WTC11 (cell line): ENCODE measurements at regions not wholly inside any gene's neighbourhood (a gene's known extent, or its start where the extent isn't known, plus 50 kb on each side); places are given as distances from the start of the nearest gene placed in this dataset.

Source experiments
- ATAC-seq: fragments of 200-7000 bp; cut with Tn5 transposase; 2 replicates; pipeline ENCODE4 v1.10.0; 2021; ENCODE audit warnings: mild to moderate bottlenecking, moderate library complexity
- CTCF ChIA-PET: fragments of 300-600 bp; sonication (Branson Sonifier 250); formaldehyde crosslinking; loops from one replicate; lab custom pipeline; 2021; ENCODE audit warnings: antibody characterized with exemption; lab: Charles Lee
- POLR2A ChIA-PET: fragments of 350-600 bp; sonication (Branson Sonifier 250); formaldehyde crosslinking; loops from one replicate; lab custom pipeline; 2021; ENCODE audit warnings: antibody characterized with exemption; lab: Charles Lee
- DNase-seq: peaks from one replicate; pipeline ENCODE4 v3.0.0; 2021; ENCODE audit warnings: low spot score
- H3K27ac Mint-ChIP-seq: 2 replicates; pipeline ENCODE4 v1.8.0; 2021; ENCODE audit warnings: mixed read lengths
- H3K27me3 Mint-ChIP-seq: 2 replicates; pipeline ENCODE4 v1.8.0; 2021; ENCODE audit warnings: low read depth, mild to moderate bottlenecking, moderate library complexity, mixed read lengths
- H3K36me3 Mint-ChIP-seq: 2 replicates; pipeline ENCODE4 v1.8.0; 2021; ENCODE audit warnings: mixed read lengths
- H3K4me1 Mint-ChIP-seq: 2 replicates; pipeline ENCODE4 v1.8.0; 2022; ENCODE audit warnings: mixed read lengths
- H3K4me3 Mint-ChIP-seq: 2 replicates; pipeline ENCODE4 v1.8.0; 2021; ENCODE audit warnings: mild to moderate bottlenecking, moderate library complexity, mixed read lengths
- H3K9me3 Mint-ChIP-seq: 2 replicates; pipeline ENCODE4 v1.8.0; 2021; ENCODE audit warnings: mixed read lengths
- CBFB ChIP-seq: sonication (generic); formaldehyde crosslinking; IDR thresholded peaks from 2 replicates; pipeline ENCODE4 v1.8.1; 2022; ENCODE audit warnings: mild to moderate bottlenecking, low read depth, missing genetic modification reagents
- CREB1 ChIP-seq: sonication (generic); formaldehyde crosslinking; IDR thresholded peaks from 2 replicates; pipeline ENCODE4 v1.8.0; 2023; ENCODE audit warnings: mild to moderate bottlenecking, missing genetic modification reagents
- ESRRA ChIP-seq: sonication (generic); formaldehyde crosslinking; IDR thresholded peaks from 2 replicates; pipeline ENCODE4 v1.8.1; 2022; ENCODE audit warnings: mild to moderate bottlenecking, missing genetic modification reagents, borderline replicate concordance
- FOXP1 ChIP-seq: sonication (generic); formaldehyde crosslinking; IDR thresholded peaks from 2 replicates; pipeline ENCODE4 v1.8.0; 2022; ENCODE audit warnings: missing genetic modification reagents, mild to moderate bottlenecking, moderate library complexity, borderline replicate concordance
- JAZF1 ChIP-seq: fragments of 250-450 bp; sonication (Bioruptor Pico); IDR thresholded peaks from 2 replicates; pipeline ENCODE4 v1.9.0; 2021; ENCODE audit warnings: moderate library complexity, mild to moderate bottlenecking, inconsistent platforms
- KAT7 ChIP-seq: sonication (generic); formaldehyde crosslinking; IDR thresholded peaks from 2 replicates; pipeline ENCODE4 v1.8.1; 2023; ENCODE audit warnings: missing genetic modification reagents, mild to moderate bottlenecking, borderline replicate concordance
- RORB ChIP-seq: fragments of 250-450 bp; sonication (Bioruptor Pico); IDR thresholded peaks from 2 replicates; pipeline ENCODE4 v1.9.0; 2021; ENCODE audit warnings: mild to moderate bottlenecking
- TCF7 ChIP-seq: sonication (generic); formaldehyde crosslinking; IDR thresholded peaks from 2 replicates; pipeline ENCODE4 v1.8.0; 2022; ENCODE audit warnings: mild to moderate bottlenecking, low read depth, missing genetic modification reagents, moderate library complexity
- TEAD4 ChIP-seq: sonication (generic); formaldehyde crosslinking; IDR thresholded peaks from 2 replicates; pipeline ENCODE4 v1.8.0; 2022; ENCODE audit warnings: mild to moderate bottlenecking, missing genetic modification reagents
- ZNF121 ChIP-seq: sonication (generic); formaldehyde crosslinking; IDR thresholded peaks from 2 replicates; pipeline ENCODE4 v1.8.0; 2023; ENCODE audit warnings: missing genetic modification reagents
- ZNF671 ChIP-seq: fragments of 250-450 bp; sonication (Bioruptor Pico); IDR thresholded peaks from 2 replicates; pipeline ENCODE4 v1.8.0; 2021; ENCODE audit warnings: mild to moderate bottlenecking
- TF ChIP-seq, protein P1 (sequence below): fragments of 250-450 bp; sonication (Bioruptor Pico); IDR thresholded peaks from 2 replicates; pipeline ENCODE4 v1.9.0; 2021; ENCODE audit warnings: mild to moderate bottlenecking, borderline replicate concordance
- TF ChIP-seq, protein P2 (sequence below): sonication (generic); formaldehyde crosslinking; conservative IDR thresholded peaks from 2 replicates; pipeline ENCODE4 v1.8.1; 2023; ENCODE audit warnings: mild to moderate bottlenecking, low read depth, missing genetic modification reagents, moderate library complexity
- TF ChIP-seq, protein P3 (sequence below): sonication (generic); formaldehyde crosslinking; IDR thresholded peaks from 2 replicates; pipeline ENCODE4 v1.8.0; 2023; ENCODE audit warnings: mild to moderate bottlenecking, missing genetic modification reagents
- TF ChIP-seq, protein P4 (sequence below): sonication (generic); formaldehyde crosslinking; conservative IDR thresholded peaks from 2 replicates; pipeline ENCODE4 v1.8.1; 2022; ENCODE audit warnings: mild to moderate bottlenecking, missing genetic modification reagents
- TF ChIP-seq, protein P5 (sequence below): sonication (generic); formaldehyde crosslinking; IDR thresholded peaks from 2 replicates; pipeline ENCODE4 v1.8.1; 2022; ENCODE audit warnings: low read depth, missing genetic modification reagents, borderline replicate concordance

DNA sequence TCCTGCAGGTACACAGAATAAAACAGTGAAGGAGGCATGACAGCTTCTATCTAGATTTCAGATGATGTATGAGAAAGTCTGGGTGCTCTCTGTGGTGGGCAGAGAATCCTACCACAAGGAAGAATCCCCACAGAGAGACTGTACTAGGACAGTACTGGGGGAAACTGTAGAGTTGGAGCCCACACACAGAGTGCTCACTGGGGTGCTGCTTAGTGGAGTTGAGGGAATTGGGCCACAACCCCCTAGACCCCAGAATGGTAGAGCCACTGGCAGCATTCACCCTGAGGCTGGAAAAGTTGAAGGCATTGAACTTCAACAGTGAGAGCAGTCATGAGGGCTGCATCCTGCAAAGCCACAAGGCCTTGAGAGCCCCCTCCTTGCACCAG lies 62.2 kb upstream of the TNFRSF21 start:
- Mint-ChIP-seq H3K4me1 (peaks cover 19% of the 10 kb centered on the region), H3K4me3 (no peak overlapping the region), H3K36me3 (no peaks in the 10 kb centered on the region; the same call in 1 of the 2 replicates), H3K9me3 (peaks cover 23% of the 10 kb centered on the region), H3K27ac (0 out of 2 replicates have a peak overlapping the region, but pooled peaks have one; percentile 16), H3K27me3 (no peaks in the 10 kb centered on the region)
- ATAC-seq (peak; percentile 23), DNase-seq (no peak)
- CTCF ChIA-PET = no interaction called here
- POLR2A ChIA-PET = no interaction called here
- TF ChIP-seq JAZF1 (CRISPR knock-in tag) (no peak), CBFB (CRISPR knock-in tag) (no peak), KAT7 (CRISPR knock-in tag) (0 out of 2 replicates have a peak, but pooled peaks have one; percentile 32)

DNA sequence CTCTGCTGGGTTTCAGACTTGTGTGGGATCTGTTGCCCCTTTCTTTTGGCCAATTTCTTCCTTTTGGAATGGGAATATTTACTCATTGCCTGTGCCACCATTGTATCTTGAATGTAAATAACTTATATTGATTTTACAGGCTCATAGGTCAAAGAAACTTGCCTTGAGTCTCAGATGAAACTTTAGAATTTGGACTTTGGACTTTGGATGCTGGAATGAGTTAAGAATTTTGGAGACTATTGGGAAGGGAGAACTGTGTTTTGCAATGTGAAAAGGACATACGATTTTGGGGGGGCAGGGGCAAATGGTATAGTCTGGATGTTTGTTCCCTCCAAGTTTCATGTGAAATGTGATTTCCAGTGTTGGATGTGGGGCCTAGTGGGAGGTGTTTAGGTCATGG lies 62.6 kb upstream of the TNFRSF21 start:
- Mint-ChIP-seq H3K27me3 (no peaks in the 10 kb centered on the region), H3K4me3 (no peak overlapping the region), H3K4me1 (peaks cover 19% of the 10 kb centered on the region), H3K36me3 (no peaks in the 10 kb centered on the region; the same call in 1 of the 2 replicates), H3K9me3 (peaks cover 20% of the 10 kb centered on the region), H3K27ac (no peak overlapping the region)
- ATAC-seq = no peak
- TF ChIP-seq RORB (CRISPR knock-in tag) (no peak), FOXP1 (no peak)
- TF ChIP-seq, protein P1, sequence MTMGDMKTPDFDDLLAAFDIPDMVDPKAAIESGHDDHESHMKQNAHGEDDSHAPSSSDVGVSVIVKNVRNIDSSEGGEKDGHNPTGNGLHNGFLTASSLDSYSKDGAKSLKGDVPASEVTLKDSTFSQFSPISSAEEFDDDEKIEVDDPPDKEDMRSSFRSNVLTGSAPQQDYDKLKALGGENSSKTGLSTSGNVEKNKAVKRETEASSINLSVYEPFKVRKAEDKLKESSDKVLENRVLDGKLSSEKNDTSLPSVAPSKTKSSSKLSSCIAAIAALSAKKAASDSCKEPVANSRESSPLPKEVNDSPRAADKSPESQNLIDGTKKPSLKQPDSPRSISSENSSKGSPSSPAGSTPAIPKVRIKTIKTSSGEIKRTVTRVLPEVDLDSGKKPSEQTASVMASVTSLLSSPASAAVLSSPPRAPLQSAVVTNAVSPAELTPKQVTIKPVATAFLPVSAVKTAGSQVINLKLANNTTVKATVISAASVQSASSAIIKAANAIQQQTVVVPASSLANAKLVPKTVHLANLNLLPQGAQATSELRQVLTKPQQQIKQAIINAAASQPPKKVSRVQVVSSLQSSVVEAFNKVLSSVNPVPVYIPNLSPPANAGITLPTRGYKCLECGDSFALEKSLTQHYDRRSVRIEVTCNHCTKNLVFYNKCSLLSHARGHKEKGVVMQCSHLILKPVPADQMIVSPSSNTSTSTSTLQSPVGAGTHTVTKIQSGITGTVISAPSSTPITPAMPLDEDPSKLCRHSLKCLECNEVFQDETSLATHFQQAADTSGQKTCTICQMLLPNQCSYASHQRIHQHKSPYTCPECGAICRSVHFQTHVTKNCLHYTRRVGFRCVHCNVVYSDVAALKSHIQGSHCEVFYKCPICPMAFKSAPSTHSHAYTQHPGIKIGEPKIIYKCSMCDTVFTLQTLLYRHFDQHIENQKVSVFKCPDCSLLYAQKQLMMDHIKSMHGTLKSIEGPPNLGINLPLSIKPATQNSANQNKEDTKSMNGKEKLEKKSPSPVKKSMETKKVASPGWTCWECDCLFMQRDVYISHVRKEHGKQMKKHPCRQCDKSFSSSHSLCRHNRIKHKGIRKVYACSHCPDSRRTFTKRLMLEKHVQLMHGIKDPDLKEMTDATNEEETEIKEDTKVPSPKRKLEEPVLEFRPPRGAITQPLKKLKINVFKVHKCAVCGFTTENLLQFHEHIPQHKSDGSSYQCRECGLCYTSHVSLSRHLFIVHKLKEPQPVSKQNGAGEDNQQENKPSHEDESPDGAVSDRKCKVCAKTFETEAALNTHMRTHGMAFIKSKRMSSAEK (CRISPR knock-in tag) = no peak
- TF ChIP-seq, protein P2, sequence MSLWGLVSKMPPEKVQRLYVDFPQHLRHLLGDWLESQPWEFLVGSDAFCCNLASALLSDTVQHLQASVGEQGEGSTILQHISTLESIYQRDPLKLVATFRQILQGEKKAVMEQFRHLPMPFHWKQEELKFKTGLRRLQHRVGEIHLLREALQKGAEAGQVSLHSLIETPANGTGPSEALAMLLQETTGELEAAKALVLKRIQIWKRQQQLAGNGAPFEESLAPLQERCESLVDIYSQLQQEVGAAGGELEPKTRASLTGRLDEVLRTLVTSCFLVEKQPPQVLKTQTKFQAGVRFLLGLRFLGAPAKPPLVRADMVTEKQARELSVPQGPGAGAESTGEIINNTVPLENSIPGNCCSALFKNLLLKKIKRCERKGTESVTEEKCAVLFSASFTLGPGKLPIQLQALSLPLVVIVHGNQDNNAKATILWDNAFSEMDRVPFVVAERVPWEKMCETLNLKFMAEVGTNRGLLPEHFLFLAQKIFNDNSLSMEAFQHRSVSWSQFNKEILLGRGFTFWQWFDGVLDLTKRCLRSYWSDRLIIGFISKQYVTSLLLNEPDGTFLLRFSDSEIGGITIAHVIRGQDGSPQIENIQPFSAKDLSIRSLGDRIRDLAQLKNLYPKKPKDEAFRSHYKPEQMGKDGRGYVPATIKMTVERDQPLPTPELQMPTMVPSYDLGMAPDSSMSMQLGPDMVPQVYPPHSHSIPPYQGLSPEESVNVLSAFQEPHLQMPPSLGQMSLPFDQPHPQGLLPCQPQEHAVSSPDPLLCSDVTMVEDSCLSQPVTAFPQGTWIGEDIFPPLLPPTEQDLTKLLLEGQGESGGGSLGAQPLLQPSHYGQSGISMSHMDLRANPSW = no peak
- TF ChIP-seq, protein P3, sequence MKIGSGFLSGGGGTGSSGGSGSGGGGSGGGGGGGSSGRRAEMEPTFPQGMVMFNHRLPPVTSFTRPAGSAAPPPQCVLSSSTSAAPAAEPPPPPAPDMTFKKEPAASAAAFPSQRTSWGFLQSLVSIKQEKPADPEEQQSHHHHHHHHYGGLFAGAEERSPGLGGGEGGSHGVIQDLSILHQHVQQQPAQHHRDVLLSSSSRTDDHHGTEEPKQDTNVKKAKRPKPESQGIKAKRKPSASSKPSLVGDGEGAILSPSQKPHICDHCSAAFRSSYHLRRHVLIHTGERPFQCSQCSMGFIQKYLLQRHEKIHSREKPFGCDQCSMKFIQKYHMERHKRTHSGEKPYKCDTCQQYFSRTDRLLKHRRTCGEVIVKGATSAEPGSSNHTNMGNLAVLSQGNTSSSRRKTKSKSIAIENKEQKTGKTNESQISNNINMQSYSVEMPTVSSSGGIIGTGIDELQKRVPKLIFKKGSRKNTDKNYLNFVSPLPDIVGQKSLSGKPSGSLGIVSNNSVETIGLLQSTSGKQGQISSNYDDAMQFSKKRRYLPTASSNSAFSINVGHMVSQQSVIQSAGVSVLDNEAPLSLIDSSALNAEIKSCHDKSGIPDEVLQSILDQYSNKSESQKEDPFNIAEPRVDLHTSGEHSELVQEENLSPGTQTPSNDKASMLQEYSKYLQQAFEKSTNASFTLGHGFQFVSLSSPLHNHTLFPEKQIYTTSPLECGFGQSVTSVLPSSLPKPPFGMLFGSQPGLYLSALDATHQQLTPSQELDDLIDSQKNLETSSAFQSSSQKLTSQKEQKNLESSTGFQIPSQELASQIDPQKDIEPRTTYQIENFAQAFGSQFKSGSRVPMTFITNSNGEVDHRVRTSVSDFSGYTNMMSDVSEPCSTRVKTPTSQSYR (CRISPR knock-in tag) = no peak
- POLR2A ChIA-PET = no interaction called here
- DNase-seq = no peak
- CTCF ChIA-PET = no interaction called here

DNA sequence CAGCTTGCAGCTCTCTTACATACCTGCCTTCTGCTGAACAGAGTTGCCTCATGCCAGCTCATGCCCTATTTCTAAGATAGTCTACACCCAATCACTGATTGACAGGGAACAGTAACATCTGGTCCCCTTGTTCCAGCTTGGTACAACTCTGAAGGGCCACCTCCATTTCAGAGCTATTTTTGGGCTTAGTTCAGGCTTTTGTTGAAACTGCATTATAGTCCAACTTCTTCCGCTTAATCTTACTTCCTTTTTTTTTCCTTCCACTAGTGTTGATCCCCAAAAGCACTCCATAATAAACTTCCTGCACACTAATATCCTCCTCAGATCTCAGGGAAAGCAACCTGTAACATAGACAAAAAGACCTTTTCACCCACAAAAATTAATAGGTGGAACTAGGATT lies 65.7 kb upstream of the TNFRSF21 start:
- no peak for ATAC-seq
- CTCF ChIA-PET = no interaction called here
- no peaks in the 10 kb centered on the region for H3K27me3 Mint-ChIP-seq
- no peaks in the 10 kb centered on the region; the same call in 1 of the 2 replicates for H3K36me3 Mint-ChIP-seq
- H3K4me3 Mint-ChIP-seq = no peak overlapping the region
- POLR2A ChIA-PET = no interaction called here
- H3K9me3 Mint-ChIP-seq = peaks cover 7% of the 10 kb centered on the region
- H3K4me1 Mint-ChIP-seq = peaks cover 19% of the 10 kb centered on the region
- DNase-seq = no peak
- no peak overlapping the region for H3K27ac Mint-ChIP-seq
- TF ChIP-seq, protein P1 (CRISPR knock-in tag) = no peak
- TF ChIP-seq ESRRA (CRISPR knock-in tag) (no peak), TCF7 (CRISPR knock-in tag) (no peak), ZNF671 (CRISPR knock-in tag) (no peak), CBFB (CRISPR knock-in tag) (no peak), ZNF121 (CRISPR knock-in tag) (no peak), TEAD4 (CRISPR knock-in tag) (no peak), CREB1 (CRISPR knock-in tag) (no peak)
- TF ChIP-seq, protein P4, sequence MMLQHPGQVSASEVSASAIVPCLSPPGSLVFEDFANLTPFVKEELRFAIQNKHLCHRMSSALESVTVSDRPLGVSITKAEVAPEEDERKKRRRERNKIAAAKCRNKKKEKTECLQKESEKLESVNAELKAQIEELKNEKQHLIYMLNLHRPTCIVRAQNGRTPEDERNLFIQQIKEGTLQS = no peak
- TF ChIP-seq, protein P5, sequence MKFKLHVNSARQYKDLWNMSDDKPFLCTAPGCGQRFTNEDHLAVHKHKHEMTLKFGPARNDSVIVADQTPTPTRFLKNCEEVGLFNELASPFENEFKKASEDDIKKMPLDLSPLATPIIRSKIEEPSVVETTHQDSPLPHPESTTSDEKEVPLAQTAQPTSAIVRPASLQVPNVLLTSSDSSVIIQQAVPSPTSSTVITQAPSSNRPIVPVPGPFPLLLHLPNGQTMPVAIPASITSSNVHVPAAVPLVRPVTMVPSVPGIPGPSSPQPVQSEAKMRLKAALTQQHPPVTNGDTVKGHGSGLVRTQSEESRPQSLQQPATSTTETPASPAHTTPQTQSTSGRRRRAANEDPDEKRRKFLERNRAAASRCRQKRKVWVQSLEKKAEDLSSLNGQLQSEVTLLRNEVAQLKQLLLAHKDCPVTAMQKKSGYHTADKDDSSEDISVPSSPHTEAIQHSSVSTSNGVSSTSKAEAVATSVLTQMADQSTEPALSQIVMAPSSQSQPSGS = no peak
